ENCODE measurements at regions not wholly inside any gene's neighbourhood (a gene's known extent, or its start where the extent isn't known, plus 50 kb on each side); places are given as distances from the start of the nearest gene placed in this dataset.

GRCh38 chr6:6795393-6795792 lies 206.9 kb downstream of the LY86 start:
- ATAC-seq, result no peak
- TF ChIP-seq ZNF8 (CRISPR knock-in tag; IDR thresholded peaks at IDR 0.05) (no peak), RARB (CRISPR knock-in tag; IDR thresholded peaks at IDR 0.05) (no peak), ZFP3 (CRISPR knock-in tag; IDR thresholded peaks at IDR 0.05) (no peak), CSDC2 (CRISPR knock-in tag; IDR thresholded peaks at IDR 0.05) (no peak)

- TF ChIP-seq SNAI2 (CRISPR knock-in tag; IDR thresholded peaks at IDR 0.05) (no peak), ZC3H10 (CRISPR knock-in tag; IDR thresholded peaks at IDR 0.05) (no peak), ARNTL (CRISPR knock-in tag; IDR thresholded peaks at IDR 0.05; ENCODE audit: borderline replicate concordance, low read depth) (no peak), ZNF70 (CRISPR knock-in tag; IDR thresholded peaks at IDR 0.05) (no peak), ZFP30 (CRISPR knock-in tag; IDR thresholded peaks at IDR 0.05) (no peak), CSDC2 (CRISPR knock-in tag; IDR thresholded peaks at IDR 0.05) (no peak), ZNF565 (CRISPR knock-in tag; conservative IDR thresholded peaks at IDR 0.05; ENCODE audit: low read depth) (no peak), RARB (CRISPR knock-in tag; IDR thresholded peaks at IDR 0.05) (no peak), GLIS3 (CRISPR knock-in tag; IDR thresholded peaks at IDR 0.05) (no peak), CSRNP3 (CRISPR knock-in tag; IDR thresholded peaks at IDR 0.05) (no peak), ZFP3 (CRISPR knock-in tag; IDR thresholded peaks at IDR 0.05) (no peak), TOX (CRISPR knock-in tag; IDR thresholded peaks at IDR 0.05; ENCODE audit: borderline replicate concordance) (no peak), TCF4 (CRISPR knock-in tag; IDR thresholded peaks at IDR 0.05; ENCODE audit: borderline replicate concordance) (no peak), TSHZ2 (CRISPR knock-in tag; IDR thresholded peaks at IDR 0.05) (no peak), PATZ1 (CRISPR knock-in tag; IDR thresholded peaks at IDR 0.05; ENCODE audit: borderline replicate concordance) (no peak), BACH2 (CRISPR knock-in tag; IDR thresholded peaks at IDR 0.05; ENCODE audit: borderline replicate concordance) (no peak), CREB5 (CRISPR knock-in tag; IDR thresholded peaks at IDR 0.05; ENCODE audit: low read depth) (no peak), ZNF8 (CRISPR knock-in tag; IDR thresholded peaks at IDR 0.05) (no peak), POU6F1 (CRISPR knock-in tag; IDR thresholded peaks at IDR 0.05; ENCODE audit: borderline replicate concordance, low read depth) (no peak)
- no peak for ATAC-seq
Observed at GRCh38 chr6:6796818-6797217, 208.3 kb downstream of the LY86 start.

- ATAC-seq, result no peak
- TF ChIP-seq SNAI2 (CRISPR knock-in tag; IDR thresholded peaks at IDR 0.05), result no peak
- no peak for TF ChIP-seq ISL1 (CRISPR knock-in tag; IDR thresholded peaks at IDR 0.05)
- TF ChIP-seq RARB (CRISPR knock-in tag; IDR thresholded peaks at IDR 0.05), result no peak
Observed at GRCh38 chr6:6798448-6798860, 209.9 kb downstream of the LY86 start.

- ATAC-seq, result no peak
- TF ChIP-seq ZNF8 (CRISPR knock-in tag; IDR thresholded peaks at IDR 0.05) (no peak), PPARA (CRISPR knock-in tag; IDR thresholded peaks at IDR 0.05; ENCODE audit: borderline replicate concordance) (no peak), GLIS3 (CRISPR knock-in tag; IDR thresholded peaks at IDR 0.05) (no peak), ISL1 (CRISPR knock-in tag; IDR thresholded peaks at IDR 0.05) (no peak), SNAI2 (CRISPR knock-in tag; IDR thresholded peaks at IDR 0.05) (no peak)
Observed at GRCh38 chr6:6801005-6801335, 212.4 kb downstream of the LY86 start.

All from SK-N-SH treated with all-trans-retinoic acid at 6 μM for 48 hours (cell line).